Naive thymus-derived CD4-positive, alpha-beta T cell (primary cell): ENCODE measurements at regions not wholly inside any gene's neighbourhood (a gene's known extent, or its start where the extent isn't known, plus 50 kb on each side); places are given as distances from the start of the nearest gene placed in this dataset.

Experiments used
- ATAC-seq: fragments of 150-1000 bp; cut with Tn5 transposase; 2 replicates; pipeline ENCODE4 v1.10.0; 2021; ENCODE audit warnings: mild to moderate bottlenecking, moderate library complexity
- CTCF ChIA-PET: fragments of 350-600 bp; sonication (Branson Sonifier 250); formaldehyde crosslinking; loops from one replicate; lab custom pipeline; 2021; ENCODE audit warnings: antibody characterized with exemption; lab: Charles Lee
- POLR2A ChIA-PET: fragments of 350-600 bp; sonication (Branson Sonifier 250); formaldehyde crosslinking; loops from one replicate; lab custom pipeline; 2021; ENCODE audit warnings: antibody characterized with exemption, inconsistent platforms; lab: Charles Lee
- DNase-seq, 9 donors: peaks; one replicate each; pipeline versions ENCODE4 v3.0.0 to v3.0.0-alpha.2; 2020 to 2022; ENCODE audit warnings: mixed read lengths in 1 of 9
- H3K27ac ChIP-seq: one replicate; pipeline ENCODE4 v1.7.0; 2013; ENCODE audit warnings: mild to moderate bottlenecking, low read depth, low read length, moderate library complexity
- H3K27me3 ChIP-seq, 2 donors: one replicate each; pipeline ENCODE4 v1.7.0; 2013; ENCODE audit warnings: low read length in 2 of 2, mild to moderate bottlenecking in 2 of 2, moderate library complexity in 2 of 2; ENCODE audit not compliant: control insufficient read depth in 2 of 2, insufficient read depth in 2 of 2
- H3K36me3 ChIP-seq, 3 experiments: 1 replicate in 2 of 3; 2 replicates in 1 of 3; pipeline ENCODE4 v1.7.0; 2013; ENCODE audit warnings: low read length in 3 of 3, mild to moderate bottlenecking in 3 of 3, moderate library complexity in 1 of 3; ENCODE audit not compliant: insufficient read depth in 3 of 3, control insufficient read depth in 2 of 3
- H3K4me1 ChIP-seq, 2 donors: one replicate each; pipeline ENCODE4 v1.7.0; 2013; ENCODE audit warnings: low read length in 2 of 2, mild to moderate bottlenecking in 2 of 2, moderate library complexity in 1 of 2; ENCODE audit not compliant: control insufficient read depth in 2 of 2, insufficient read depth in 2 of 2
- H3K4me3 ChIP-seq: 2 replicates; pipeline ENCODE4 v1.7.0; 2013; ENCODE audit warnings: mild to moderate bottlenecking, low read length
- H3K9me3 ChIP-seq, 3 experiments: 1 replicate in 2 of 3; 2 replicates in 1 of 3; pipeline ENCODE4 v1.7.0; 2013; ENCODE audit warnings: low read length in 3 of 3; ENCODE audit not compliant: control insufficient read depth in 2 of 3
- H3K27ac Mint-ChIP-seq, 9 donors: one replicate each; pipeline ENCODE4 v1.8.0; 2020 to 2022; ENCODE audit warnings: mixed read lengths in 9 of 9, mild to moderate bottlenecking in 8 of 9, moderate library complexity in 5 of 9, inconsistent platforms in 2 of 9
- H3K27me3 Mint-ChIP-seq, 5 donors: one replicate each; pipeline ENCODE4 v1.8.0; 2021 to 2022; ENCODE audit warnings: mixed read lengths in 5 of 5, mild to moderate bottlenecking in 1 of 5
- H3K36me3 Mint-ChIP-seq, 5 donors: one replicate each; pipeline ENCODE4 v1.8.0; 2020 to 2022; ENCODE audit warnings: mixed read lengths in 5 of 5, mild to moderate bottlenecking in 3 of 5, inconsistent platforms in 1 of 5
- H3K4me1 Mint-ChIP-seq, 7 donors: one replicate each; pipeline ENCODE4 v1.8.0; 2020 to 2022; ENCODE audit warnings: mixed read lengths in 7 of 7, mild to moderate bottlenecking in 3 of 7, inconsistent platforms in 1 of 7
- H3K4me3 Mint-ChIP-seq, 10 donors: one replicate each; pipeline ENCODE4 v1.8.0; 2020 to 2022; ENCODE audit warnings: mild to moderate bottlenecking in 10 of 10, mixed read lengths in 10 of 10, moderate library complexity in 6 of 10, inconsistent platforms in 2 of 10
- H3K9me3 Mint-ChIP-seq, 11 donors: one replicate each; pipeline ENCODE4 v1.8.0; 2020 to 2022; ENCODE audit warnings: mixed read lengths in 11 of 11, mild to moderate bottlenecking in 4 of 11, inconsistent platforms in 1 of 11, moderate library complexity in 1 of 11
- intact Hi-C, 2 donors: fragments of 100-400 bp; cut with micrococcal nuclease; formaldehyde crosslinking; loops; one replicate each; pipeline ENCODE4 v1.15.1; 2023

DNA sequence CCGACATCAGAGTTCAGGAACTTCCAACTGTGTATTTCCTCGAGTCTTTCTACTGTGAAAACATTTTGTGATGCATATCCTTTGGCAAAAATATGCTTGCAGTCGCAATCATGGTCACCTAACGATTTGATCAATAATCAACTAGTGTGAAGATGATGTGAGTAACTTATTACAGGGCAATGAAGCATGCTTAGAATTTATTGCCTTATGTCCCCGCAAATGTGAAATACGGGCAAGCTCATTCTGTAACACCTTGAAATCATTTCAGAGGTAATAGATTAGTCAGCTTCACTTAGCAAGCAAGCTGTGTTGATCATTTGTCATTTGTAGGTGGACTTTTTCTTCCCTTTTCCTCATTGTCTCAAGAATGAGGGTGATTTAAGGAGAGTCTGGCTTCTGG lies 67.9 kb upstream of the DOK5 start:
- Histone ChIP-seq H3K9me3 (no peaks in the 10 kb centered on the region), H3K4me1 (no peaks in the 10 kb centered on the region), H3K36me3 (no peaks in the 10 kb centered on the region), H3K27ac (no peak overlapping the region), H3K27me3 (no peaks in the 10 kb centered on the region), H3K4me3 (no peak overlapping the region)
- Mint-ChIP-seq H3K27ac (no peak overlapping the region), H3K4me1 (no peaks in the 10 kb centered on the region), H3K36me3 (no peaks in the 10 kb centered on the region), H3K4me3 (no peak overlapping the region), H3K27me3 (peaks cover 4 to 46% (median 18%) of the 10 kb centered on the region in 5 donors), H3K9me3 (peaks cover 0 to 4% (median 0%) of the 10 kb centered on the region in 11 donors)
- ChIA-PET POLR2A (no interaction called here), CTCF (no interaction called here)
- intact Hi-C loops = no loop called here
- ATAC-seq (no peak), DNase-seq (no peak)

- intact Hi-C loops = no loop called here
- ChIA-PET CTCF (no interaction called here), POLR2A (no interaction called here)
- no peaks in the 10 kb centered on the region for H3K27me3 ChIP-seq
- H3K27ac ChIP-seq = no peak overlapping the region
- Mint-ChIP-seq H3K36me3 (no peaks in the 10 kb centered on the region), H3K27me3 (peaks cover under 1 to 45% (median 20%) of the 10 kb centered on the region in 5 donors), H3K4me3 (no peak overlapping the region), H3K4me1 (no peaks in the 10 kb centered on the region), H3K27ac (no peak overlapping the region), H3K9me3 (peaks cover 0 to 15% (median 5%) of the 10 kb centered on the region in 11 donors)
- H3K4me3 ChIP-seq = no peak overlapping the region
- DNase-seq (no peak), ATAC-seq (no peak)
- no peaks in the 10 kb centered on the region for H3K9me3 ChIP-seq
- no peaks in the 10 kb centered on the region for H3K4me1 ChIP-seq
- no peaks in the 10 kb centered on the region for H3K36me3 ChIP-seq
These were observed 59.4 kb upstream of the DOK5 start for GRCh38 chr20:54415967-54416366.

- H3K9me3 ChIP-seq = no peaks in the 10 kb centered on the region
- H3K9me3 Mint-ChIP-seq = peaks cover 0 to 16% (median 5%) of the 10 kb centered on the region in 11 donors
- no peak for ATAC-seq
- no peaks in the 10 kb centered on the region for H3K27me3 ChIP-seq
- no peaks in the 10 kb centered on the region for H3K36me3 ChIP-seq
- H3K27ac Mint-ChIP-seq = no peak overlapping the region
- H3K4me1 ChIP-seq = no peaks in the 10 kb centered on the region
- H3K4me3 Mint-ChIP-seq = no peak overlapping the region
- H3K36me3 Mint-ChIP-seq = no peaks in the 10 kb centered on the region
- no peaks in the 10 kb centered on the region for H3K4me1 Mint-ChIP-seq
- intact Hi-C loops = no loop called here
- no peak overlapping the region for H3K27ac ChIP-seq
- peaks cover 0 to 45% (median 20%) of the 10 kb centered on the region in 5 donors for H3K27me3 Mint-ChIP-seq
- no peak for DNase-seq
- H3K4me3 ChIP-seq = no peak overlapping the region
- ChIA-PET POLR2A (no interaction called here), CTCF (no interaction called here)
These were observed 58.6 kb upstream of the DOK5 start for GRCh38 chr20:54416770-54417169.

- peaks cover 0 to 32% (median 6%) of the 10 kb centered on the region in 11 donors for H3K9me3 Mint-ChIP-seq
- POLR2A ChIA-PET = no interaction called here
- intact Hi-C loops = no loop called here
These were observed 55.9 kb upstream of the DOK5 start for GRCh38 chr20:54419531-54419930.

More at GRCh38 chr20:54419531-54419930, 55.9 kb upstream of the DOK5 start:
- H3K4me1 Mint-ChIP-seq = no peaks in the 10 kb centered on the region
- H3K27me3 ChIP-seq = no peaks in the 10 kb centered on the region
- CTCF ChIA-PET = no interaction called here
- H3K27me3 Mint-ChIP-seq = peaks cover 0 to 34% (median 17%) of the 10 kb centered on the region in 5 donors
- no peak overlapping the region for H3K4me3 ChIP-seq
- peaks cover 0 to under 1% (median 0%) of the 10 kb centered on the region in 5 donors for H3K36me3 Mint-ChIP-seq
- H3K9me3 ChIP-seq = peaks cover 0 to 1% (median 0%) of the 10 kb centered on the region in 3 experiments
- ATAC-seq (no peak), DNase-seq (no peak)
- H3K27ac ChIP-seq = no peak overlapping the region
- H3K27ac Mint-ChIP-seq = no peak overlapping the region
- no peaks in the 10 kb centered on the region for H3K4me1 ChIP-seq
- no peak overlapping the region for H3K4me3 Mint-ChIP-seq
- no peaks in the 10 kb centered on the region for H3K36me3 ChIP-seq
